ENCODE measurements at regions not wholly inside any gene's neighbourhood (a gene's known extent, or its start where the extent isn't known, plus 50 kb on each side); places are given as distances from the start of the nearest gene placed in this dataset.

DNA sequence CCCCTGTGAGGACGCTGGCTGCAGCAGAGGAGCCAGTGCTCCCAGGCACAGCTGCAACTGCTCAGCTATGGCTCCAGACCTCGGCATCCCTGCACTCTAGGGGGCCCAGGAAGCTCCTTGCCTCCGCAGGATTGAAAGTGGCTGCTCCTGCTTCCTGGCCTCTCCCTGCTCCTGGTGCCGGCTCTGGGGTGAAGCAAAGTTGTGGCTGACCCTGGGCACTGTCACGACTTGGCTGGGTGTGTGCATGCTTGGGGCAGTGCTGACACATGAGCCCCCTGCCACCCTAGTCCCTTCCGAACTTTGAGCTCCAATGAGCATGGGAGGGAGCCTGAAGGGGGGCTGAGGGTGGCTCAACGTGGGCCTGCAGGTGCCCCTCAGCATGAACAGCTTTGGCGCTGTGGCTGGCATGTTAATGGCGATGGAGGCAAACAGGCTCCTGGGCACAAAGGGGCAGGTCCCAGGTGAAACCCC is 1512.2 kb downstream of the KCNT2 start:
- 80 to 84% methylated on average over 1 to 9 of the region's 9 CpGs for WGBS, 2 experiments (ENCODE audit: insufficient coverage in 1 of 2, insufficient read length in 1 of 2)
- Mint-ChIP-seq H3K4me1 (no peaks in the 10 kb centered on the region), H3K9me3 (no peaks in the 10 kb centered on the region), H3K27ac (no peak overlapping the region), H3K36me3 (ENCODE audit: low read depth) (no peaks in the 10 kb centered on the region), H3K4me3 (no peak overlapping the region), H3K27me3 (ENCODE audit: insufficient read depth) (no peaks in the 10 kb centered on the region)
- no peaks in the 10 kb centered on the region for H3K27me3 ChIP-seq (ENCODE audit: control insufficient read depth, insufficient read depth, low read length, poor library complexity, severe bottlenecking)
- DNase-seq = peak; percentile 64
- no peaks in the 10 kb centered on the region for H3K36me3 ChIP-seq (ENCODE audit: control insufficient read depth, insufficient read depth, low read length)
- H3K9ac ChIP-seq (ENCODE audit: extremely low read depth, low read length, poor library complexity, severe bottlenecking) = no peak overlapping the region
- no peaks in the 10 kb centered on the region for H3K4me1 ChIP-seq (ENCODE audit: control insufficient read depth, insufficient read depth, low read length)
- TF ChIP-seq, protein P1, sequence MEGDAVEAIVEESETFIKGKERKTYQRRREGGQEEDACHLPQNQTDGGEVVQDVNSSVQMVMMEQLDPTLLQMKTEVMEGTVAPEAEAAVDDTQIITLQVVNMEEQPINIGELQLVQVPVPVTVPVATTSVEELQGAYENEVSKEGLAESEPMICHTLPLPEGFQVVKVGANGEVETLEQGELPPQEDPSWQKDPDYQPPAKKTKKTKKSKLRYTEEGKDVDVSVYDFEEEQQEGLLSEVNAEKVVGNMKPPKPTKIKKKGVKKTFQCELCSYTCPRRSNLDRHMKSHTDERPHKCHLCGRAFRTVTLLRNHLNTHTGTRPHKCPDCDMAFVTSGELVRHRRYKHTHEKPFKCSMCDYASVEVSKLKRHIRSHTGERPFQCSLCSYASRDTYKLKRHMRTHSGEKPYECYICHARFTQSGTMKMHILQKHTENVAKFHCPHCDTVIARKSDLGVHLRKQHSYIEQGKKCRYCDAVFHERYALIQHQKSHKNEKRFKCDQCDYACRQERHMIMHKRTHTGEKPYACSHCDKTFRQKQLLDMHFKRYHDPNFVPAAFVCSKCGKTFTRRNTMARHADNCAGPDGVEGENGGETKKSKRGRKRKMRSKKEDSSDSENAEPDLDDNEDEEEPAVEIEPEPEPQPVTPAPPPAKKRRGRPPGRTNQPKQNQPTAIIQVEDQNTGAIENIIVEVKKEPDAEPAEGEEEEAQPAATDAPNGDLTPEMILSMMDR (conservative IDR thresholded peaks at IDR 0.05) = no peak
- no peaks in the 10 kb centered on the region for H3K9me3 ChIP-seq (ENCODE audit: control insufficient read depth, low read length)
- no peak overlapping the region for H3K4me3 ChIP-seq (ENCODE audit: low read length)
- no peak overlapping the region for H3K27ac ChIP-seq (ENCODE audit: low read depth, low read length)

DNA sequence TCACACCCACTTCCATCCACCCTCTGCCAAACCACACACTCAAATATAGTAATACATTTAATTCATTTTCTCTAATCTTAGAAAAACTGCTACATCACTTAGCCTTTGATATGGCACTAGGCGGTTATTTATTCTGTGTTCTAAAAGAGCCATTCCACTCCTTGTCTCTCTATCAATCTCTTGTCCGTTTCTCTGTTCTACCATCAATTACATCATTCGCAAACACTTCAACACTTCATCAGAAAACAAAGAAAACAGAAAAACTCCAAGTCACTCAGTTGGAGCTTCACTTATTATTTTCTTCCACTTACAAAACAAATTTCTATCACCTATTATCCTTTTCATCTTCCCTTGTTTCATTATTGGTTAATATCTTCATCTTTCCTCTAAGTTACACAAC is 1523.0 kb downstream of the KCNT2 start:
- Mint-ChIP-seq H3K4me1 (no peaks in the 10 kb centered on the region), H3K9me3 (no peaks in the 10 kb centered on the region), H3K36me3 (ENCODE audit: low read depth) (no peaks in the 10 kb centered on the region), H3K27ac (no peak overlapping the region), H3K27me3 (ENCODE audit: insufficient read depth) (no peaks in the 10 kb centered on the region), H3K4me3 (no peak overlapping the region)
- TF ChIP-seq, protein P1 (conservative IDR thresholded peaks at IDR 0.05) = no peak
- no peak overlapping the region for H3K4me3 ChIP-seq (ENCODE audit: low read length)
- H3K27ac ChIP-seq (ENCODE audit: low read depth, low read length) = no peak overlapping the region
- H3K4me1 ChIP-seq (ENCODE audit: control insufficient read depth, insufficient read depth, low read length) = no peaks in the 10 kb centered on the region
- H3K27me3 ChIP-seq (ENCODE audit: control insufficient read depth, insufficient read depth, low read length, poor library complexity, severe bottlenecking) = no peaks in the 10 kb centered on the region
- H3K9ac ChIP-seq (ENCODE audit: extremely low read depth, low read length, poor library complexity, severe bottlenecking) = no peak overlapping the region
- no peak for DNase-seq
- 85 to 93% methylated on average over 3 of the region's 3 CpGs for WGBS, 2 experiments (ENCODE audit: insufficient coverage in 1 of 2, insufficient read length in 1 of 2)
- H3K36me3 ChIP-seq (ENCODE audit: control insufficient read depth, insufficient read depth, low read length) = no peaks in the 10 kb centered on the region
- H3K9me3 ChIP-seq (ENCODE audit: control insufficient read depth, low read length) = no peaks in the 10 kb centered on the region

DNA sequence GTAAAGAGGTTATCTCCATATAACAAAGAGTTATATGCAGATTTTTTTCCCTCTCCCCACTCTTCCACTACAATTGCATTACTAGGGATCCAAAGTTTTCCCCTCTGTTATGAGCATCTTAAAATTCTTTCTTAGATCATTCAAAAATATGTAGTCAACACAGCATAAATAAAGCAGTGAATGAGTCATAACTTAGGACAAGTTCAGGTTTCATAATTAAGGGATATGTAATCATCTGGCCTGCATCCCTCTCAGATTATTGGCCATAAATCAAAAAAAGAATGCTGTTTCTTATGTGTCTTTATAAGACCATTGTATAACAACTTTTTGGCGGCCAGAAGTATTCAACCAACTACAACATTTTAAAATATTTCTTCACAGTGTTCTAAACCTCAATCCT is 1526.1 kb downstream of the KCNT2 start:
- Mint-ChIP-seq H3K27ac (no peak overlapping the region), H3K4me1 (no peaks in the 10 kb centered on the region)
- TF ChIP-seq, protein P1 (conservative IDR thresholded peaks at IDR 0.05) = no peak

More for the DNA sequence above, 1526.1 kb downstream of the KCNT2 start:
- Histone ChIP-seq H3K4me3 (ENCODE audit: low read length) (no peak overlapping the region), H3K27ac (ENCODE audit: low read depth, low read length) (no peak overlapping the region), H3K9ac (ENCODE audit: extremely low read depth, low read length, poor library complexity, severe bottlenecking) (no peak overlapping the region), H3K9me3 (ENCODE audit: control insufficient read depth, low read length) (no peaks in the 10 kb centered on the region), H3K27me3 (ENCODE audit: control insufficient read depth, insufficient read depth, low read length, poor library complexity, severe bottlenecking) (no peaks in the 10 kb centered on the region), H3K4me1 (ENCODE audit: control insufficient read depth, insufficient read depth, low read length) (no peaks in the 10 kb centered on the region), H3K36me3 (ENCODE audit: control insufficient read depth, insufficient read depth, low read length) (no peaks in the 10 kb centered on the region)
- 96% methylated on average over 1 of the region's 1 CpG; no CpG with 5 or more reads in 1 of the 2 experiments for WGBS, 2 experiments (ENCODE audit: insufficient coverage in 1 of 2, insufficient read length in 1 of 2)
- no peak overlapping the region for H3K4me3 Mint-ChIP-seq
- H3K36me3 Mint-ChIP-seq (ENCODE audit: low read depth) = no peaks in the 10 kb centered on the region
- no peaks in the 10 kb centered on the region for H3K27me3 Mint-ChIP-seq (ENCODE audit: insufficient read depth)
- H3K9me3 Mint-ChIP-seq = no peaks in the 10 kb centered on the region
- no peak for DNase-seq
